HepG2 (cell line): ENCODE measurements at regions not wholly inside any gene's neighbourhood (a gene's known extent, or its start where the extent isn't known, plus 50 kb on each side); places are given as distances from the start of the nearest gene placed in this dataset.

ENCODE experiments used
- MBNL3 ChIP-seq: fragments of 250-450 bp; sonication (Bioruptor Pico); conservative IDR thresholded peaks from 2 replicates; pipeline ENCODE4 v1.8.0; 2022; ENCODE audit warnings: mild to moderate bottlenecking, inconsistent platforms
- ZNF281 ChIP-seq: sonication (generic); formaldehyde crosslinking; IDR thresholded peaks from 2 replicates; pipeline ENCODE4 v1.4.0; 2020; ENCODE audit warnings: missing genetic modification reagents, borderline replicate concordance

DNA sequence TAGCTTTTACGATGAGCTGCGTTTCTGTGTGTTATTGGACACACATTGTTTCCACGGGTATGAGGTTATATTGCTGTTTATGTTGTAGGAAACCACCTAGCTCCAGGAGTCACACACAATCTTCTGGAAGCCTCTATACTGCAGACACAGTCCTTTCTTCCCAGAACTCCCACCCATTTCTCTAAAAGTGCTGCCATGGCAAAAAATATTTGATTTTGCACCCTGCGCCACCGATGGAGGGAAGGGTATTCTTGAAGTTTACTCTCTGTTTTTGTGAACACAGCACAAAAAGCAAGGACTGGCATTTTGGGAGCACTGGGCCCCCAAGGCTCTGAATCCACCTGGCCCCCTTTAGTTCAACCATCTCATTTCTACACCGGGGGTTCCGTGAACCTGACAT lies 187.5 kb downstream of the ICE1 start:
- no peak for TF ChIP-seq MBNL3 (CRISPR knock-in tag)
- no peak for TF ChIP-seq ZNF281 (CRISPR knock-in tag)
